Coronary artery (tissue), 2 donors: ENCODE measurements at regions not wholly inside any gene's neighbourhood (a gene's known extent, or its start where the extent isn't known, plus 50 kb on each side); places are given as distances from the start of the nearest gene placed in this dataset.
"Not testable (repeated sequence)": the region's sequence is repeated elsewhere in the genome, so short reads cannot be mapped to it uniquely, and the experiment has no call there.

ENCODE experiments used
- DNase-seq: peaks from one replicate; pipeline ENCODE4 v3.0.0-alpha.2; 2017; ENCODE audit warnings: low spot score
- H3K27ac ChIP-seq, 2 donors: fragments of 200-600 bp; sonication (generic); one replicate each; pipeline ENCODE4 v1.5.1; 2016 to 2019
- H3K4me3 ChIP-seq: fragments of 200-600 bp; sonication (generic); 2 replicates; pipeline ENCODE4 v1.5.1; 2016; ENCODE audit warnings: mild to moderate bottlenecking, moderate library complexity
- TF ChIP-seq, protein P1 (sequence below): fragments of 200-600 bp; sonication (generic); IDR thresholded peaks from one replicate; pipeline ENCODE4 v1.5.1; 2019; ENCODE audit warnings: antibody characterized with exemption

DNA sequence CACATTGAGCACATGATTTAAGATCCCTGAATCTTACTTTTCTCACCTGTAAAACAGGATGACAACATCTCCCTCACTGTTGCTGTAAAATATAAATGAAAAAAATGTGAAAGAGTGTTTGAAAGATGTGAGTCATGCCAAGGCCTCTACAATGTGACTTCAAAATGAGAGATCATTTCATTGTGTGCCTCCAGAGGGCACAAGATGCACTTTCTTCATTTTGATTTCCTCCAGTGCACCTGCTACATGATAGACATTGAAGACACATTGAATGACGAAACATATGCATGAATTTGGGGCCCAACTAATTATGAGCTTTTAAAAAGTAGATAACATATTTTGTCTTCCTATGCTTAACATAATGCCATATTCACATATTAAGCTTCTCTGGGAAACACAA is 170.3 kb downstream of the MOBP start:
- no peak for DNase-seq
- TF ChIP-seq, protein P1, sequence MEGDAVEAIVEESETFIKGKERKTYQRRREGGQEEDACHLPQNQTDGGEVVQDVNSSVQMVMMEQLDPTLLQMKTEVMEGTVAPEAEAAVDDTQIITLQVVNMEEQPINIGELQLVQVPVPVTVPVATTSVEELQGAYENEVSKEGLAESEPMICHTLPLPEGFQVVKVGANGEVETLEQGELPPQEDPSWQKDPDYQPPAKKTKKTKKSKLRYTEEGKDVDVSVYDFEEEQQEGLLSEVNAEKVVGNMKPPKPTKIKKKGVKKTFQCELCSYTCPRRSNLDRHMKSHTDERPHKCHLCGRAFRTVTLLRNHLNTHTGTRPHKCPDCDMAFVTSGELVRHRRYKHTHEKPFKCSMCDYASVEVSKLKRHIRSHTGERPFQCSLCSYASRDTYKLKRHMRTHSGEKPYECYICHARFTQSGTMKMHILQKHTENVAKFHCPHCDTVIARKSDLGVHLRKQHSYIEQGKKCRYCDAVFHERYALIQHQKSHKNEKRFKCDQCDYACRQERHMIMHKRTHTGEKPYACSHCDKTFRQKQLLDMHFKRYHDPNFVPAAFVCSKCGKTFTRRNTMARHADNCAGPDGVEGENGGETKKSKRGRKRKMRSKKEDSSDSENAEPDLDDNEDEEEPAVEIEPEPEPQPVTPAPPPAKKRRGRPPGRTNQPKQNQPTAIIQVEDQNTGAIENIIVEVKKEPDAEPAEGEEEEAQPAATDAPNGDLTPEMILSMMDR, result no peak
- Histone ChIP-seq H3K4me3 (no peak overlapping the region), H3K27ac (no peak overlapping the region)

DNA sequence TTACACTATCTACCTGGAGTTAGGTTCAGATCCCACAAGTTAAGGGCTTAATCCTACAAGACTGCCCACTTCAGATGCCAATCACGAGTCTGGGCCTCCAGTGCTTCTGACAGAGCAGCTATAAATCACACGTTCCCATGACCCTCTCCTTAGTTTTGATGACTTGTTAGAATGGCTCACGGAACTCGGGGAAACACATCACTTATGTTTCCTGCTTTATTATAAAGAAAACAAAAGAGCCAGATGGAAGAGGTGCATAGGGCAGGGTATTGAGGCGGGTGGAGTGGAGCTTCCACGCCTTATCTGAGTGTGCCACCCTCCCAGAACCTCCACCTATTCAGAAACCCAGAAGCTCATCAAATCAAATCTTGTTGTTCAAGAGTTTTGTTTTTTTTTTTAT is 170.8 kb downstream of the MOBP start:
- TF ChIP-seq, protein P1, result no peak
- Histone ChIP-seq H3K4me3 (no peak overlapping the region), H3K27ac (no peak overlapping the region)
- DNase-seq, result no peak

DNA sequence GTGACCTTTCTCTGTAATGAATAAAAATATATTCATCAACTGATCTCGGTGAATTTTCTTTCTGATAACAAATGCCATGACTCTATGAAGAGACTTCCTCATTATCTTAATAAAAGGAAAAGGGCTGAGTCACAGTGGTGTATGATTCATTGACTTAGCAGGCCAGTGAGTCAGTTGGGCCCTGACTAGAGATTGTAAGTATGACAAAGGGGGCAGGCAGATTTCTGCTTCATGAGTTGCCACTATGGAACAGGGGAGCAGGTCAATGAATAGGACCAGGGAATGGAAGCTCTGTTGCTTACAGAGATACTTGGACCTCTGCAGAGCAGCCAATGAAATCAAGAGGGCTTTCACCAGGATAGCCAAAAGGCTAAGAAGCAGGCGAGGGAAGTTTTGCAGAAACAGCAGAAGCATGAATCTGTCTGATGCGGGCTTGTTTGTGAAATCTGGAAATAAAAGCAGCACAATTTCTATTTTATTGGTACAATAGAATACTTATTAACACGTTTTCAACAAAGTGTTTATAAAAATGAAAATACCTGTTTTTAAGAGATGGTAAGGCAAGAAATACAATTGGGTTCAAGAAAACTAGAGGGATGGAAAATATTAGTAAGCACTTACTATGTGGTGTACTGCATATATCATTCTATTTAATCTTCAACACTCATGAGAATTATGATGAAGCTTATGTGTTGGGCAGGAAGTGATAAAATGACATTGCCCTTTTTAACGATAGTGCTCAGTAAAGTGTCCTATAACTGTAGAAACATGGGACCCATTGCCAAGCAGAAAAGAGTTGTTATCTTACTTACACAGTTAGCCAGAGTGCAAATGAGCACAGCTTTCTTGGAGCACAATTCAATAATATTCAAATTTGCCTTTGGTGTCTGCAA is 169.8 kb upstream of the MYRIP start:
- TF ChIP-seq, protein P1, result no peak
- no peak overlapping the region for H3K27ac ChIP-seq
- DNase-seq, result no peak
- H3K4me3 ChIP-seq, result no peak overlapping the region

DNA sequence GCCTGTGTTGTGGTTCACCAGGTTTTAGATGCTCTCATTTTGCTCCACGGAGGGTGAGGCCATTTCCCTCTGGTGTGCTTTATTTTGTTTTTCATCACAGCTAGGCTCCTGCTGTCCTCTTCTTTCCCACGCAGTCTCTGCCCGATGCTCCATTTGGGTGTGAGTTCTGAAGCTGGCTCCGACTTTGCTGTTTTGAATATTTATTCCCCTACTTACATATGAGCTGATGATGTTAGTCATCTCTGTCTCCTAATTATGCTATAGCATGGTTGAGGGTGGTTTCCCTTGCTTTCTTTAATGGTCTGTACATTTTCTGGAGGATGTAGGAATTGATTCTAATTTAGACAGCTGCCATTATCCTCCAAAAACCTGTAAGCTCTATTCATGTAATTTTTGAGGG is 168.1 kb upstream of the MYRIP start:
- H3K4me3 ChIP-seq, result no peak overlapping the region
- H3K27ac ChIP-seq, result no peak overlapping the region
- no peak for DNase-seq
- TF ChIP-seq, protein P1, result no peak

DNA sequence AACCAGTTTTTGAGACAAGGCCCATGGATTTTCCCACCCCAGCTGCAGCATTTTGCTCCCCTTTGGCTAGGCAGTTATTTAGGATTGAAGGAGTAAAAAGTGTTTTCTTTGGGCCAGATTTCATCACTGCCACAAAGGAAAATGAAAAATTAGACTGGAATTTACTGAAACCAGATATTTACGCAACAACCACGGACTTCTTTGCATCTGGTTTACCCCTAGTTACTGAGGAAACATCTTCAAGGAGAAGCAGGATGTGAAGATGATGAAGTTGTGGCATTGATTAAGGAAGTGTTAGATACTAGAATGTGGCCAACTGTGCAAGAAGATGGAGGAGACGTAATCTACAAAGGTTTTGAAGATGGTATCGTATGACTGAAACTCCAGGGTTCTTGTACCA is 165.2 kb upstream of the MYRIP start:
- TF ChIP-seq, protein P1, result no peak
- no peak for DNase-seq
- Histone ChIP-seq H3K27ac (no peak overlapping the region), H3K4me3 (no peak overlapping the region)

DNA sequence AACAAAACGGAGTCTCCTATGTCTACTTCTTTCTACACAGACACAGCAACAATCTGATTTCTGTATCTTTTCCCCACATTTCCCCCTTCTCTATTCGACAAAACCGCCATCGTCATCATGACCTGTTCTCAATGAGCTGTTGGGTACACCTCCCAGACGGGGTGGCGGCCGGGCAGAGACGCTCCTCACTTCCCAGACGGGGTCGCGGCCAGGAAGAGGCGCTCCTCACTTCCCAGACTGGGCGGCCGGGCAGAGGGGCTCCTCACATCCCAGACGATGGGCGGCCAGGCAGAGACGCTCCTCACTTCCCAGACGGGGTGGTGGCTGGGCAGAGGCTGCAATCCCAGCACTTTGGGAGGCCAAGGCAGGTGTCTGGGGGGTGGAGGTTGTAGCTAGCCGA is 158.2 kb upstream of the MYRIP start:
- H3K27ac ChIP-seq, H3K4me3 ChIP-seq, DNase-seq: not testable (repeated sequence)

DNA sequence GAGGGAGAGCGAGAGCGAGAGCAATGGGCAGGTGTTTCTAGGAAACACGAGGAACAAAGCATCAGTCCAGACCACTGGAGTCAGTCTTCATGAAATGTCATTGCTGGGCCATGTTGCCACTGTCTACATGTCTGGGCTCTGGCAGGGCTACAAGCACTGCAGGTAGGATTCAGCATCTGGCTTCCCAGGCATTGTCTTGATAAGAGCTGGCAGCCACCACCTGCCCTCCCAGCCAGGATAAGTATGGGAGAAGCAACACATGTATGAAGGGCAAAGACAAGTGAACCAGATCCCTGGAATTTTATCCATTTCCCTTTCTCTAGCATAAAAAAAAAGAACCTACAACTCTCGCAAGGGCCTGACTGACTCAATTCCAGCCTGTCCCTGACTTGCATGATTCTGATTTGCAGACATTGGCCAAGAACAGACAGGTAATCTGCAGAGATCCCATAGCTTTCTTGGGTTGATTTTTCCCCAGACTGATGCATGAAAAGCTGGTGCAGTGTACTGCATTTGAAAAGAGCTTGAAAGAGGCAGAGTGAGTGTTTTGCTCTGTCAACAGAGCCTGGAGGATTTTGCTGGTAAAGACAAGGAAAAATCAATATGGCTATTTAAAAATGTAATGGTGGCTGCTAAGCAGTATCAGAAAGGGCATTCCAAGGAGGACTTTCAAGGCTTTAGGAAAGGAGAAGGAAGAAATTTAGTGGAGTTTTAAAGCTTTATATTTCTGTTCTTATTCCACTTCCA is 157.2 kb upstream of the MYRIP start:
- no peak for DNase-seq
- no peak overlapping the region for H3K4me3 ChIP-seq
- TF ChIP-seq, protein P1, result no peak
- no peak overlapping the region for H3K27ac ChIP-seq

DNA sequence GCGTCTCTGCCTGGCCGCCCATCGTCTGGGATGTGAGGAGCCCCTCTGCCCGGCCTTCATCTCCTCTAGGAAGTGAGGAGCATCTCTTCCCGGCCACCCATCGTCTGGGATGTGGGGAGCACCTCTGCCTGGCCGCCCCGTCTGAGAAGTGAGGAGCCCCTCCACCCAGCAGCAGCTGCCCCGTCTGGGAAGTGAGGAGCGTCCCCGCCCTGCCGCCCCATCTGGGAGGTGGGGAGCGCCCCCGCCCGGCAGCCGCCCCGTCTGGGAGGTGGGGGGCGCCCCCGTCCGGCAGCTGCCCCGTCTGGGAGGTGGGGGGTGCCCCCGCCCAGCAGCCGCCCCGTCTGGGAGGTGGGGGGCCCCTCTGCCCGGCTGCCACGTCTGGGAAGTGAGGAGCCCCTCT is 153.7 kb upstream of the MYRIP start:
- H3K4me3 ChIP-seq, DNase-seq: not testable (repeated sequence)

More for the DNA sequence above, 153.7 kb upstream of the MYRIP start:
- H3K27ac ChIP-seq, result not testable (repeated sequence)
